CD4-positive, alpha-beta T cell treated with Interferon alpha-2 for 1 hour (primary cell): ENCODE measurements at regions not wholly inside any gene's neighbourhood (a gene's known extent, or its start where the extent isn't known, plus 50 kb on each side); places are given as distances from the start of the nearest gene placed in this dataset.
"Not testable (repeated sequence)": the region's sequence is repeated elsewhere in the genome, so short reads cannot be mapped to it uniquely, and the experiment has no call there.

Experiments used
- DNase-seq, 2 donors: peaks; one replicate each; pipeline ENCODE4 v3.0.0-alpha.2; 2020 to 2022

DNA sequence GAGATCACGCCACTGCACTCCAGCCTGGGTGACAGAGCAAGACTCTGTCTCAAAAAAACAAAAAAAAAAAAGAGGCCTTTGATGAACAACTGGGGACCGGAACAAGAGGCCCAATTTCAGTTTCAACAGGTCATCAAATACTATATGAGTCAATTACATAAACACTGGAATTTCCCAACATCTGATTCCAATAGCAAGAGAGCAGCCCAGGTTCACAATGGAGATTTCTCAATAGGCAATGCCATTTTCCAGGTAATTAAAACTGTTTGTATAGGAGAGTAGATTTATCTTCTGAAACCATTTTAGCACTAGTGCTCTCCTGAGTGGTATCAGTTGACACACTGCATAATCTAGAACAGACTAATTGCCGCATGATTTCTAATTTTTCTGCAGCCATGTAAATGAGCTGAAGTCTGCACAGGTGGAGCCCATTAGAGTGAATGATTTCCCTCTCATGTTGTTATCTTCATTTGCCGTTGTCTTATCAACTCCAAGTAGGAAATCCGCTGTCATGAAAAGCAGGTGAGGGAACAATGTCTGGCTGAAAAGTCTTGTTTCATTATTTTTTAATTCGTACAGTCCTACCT is 264.1 kb upstream of the MEIS1 start:
- no peak for DNase-seq

DNA sequence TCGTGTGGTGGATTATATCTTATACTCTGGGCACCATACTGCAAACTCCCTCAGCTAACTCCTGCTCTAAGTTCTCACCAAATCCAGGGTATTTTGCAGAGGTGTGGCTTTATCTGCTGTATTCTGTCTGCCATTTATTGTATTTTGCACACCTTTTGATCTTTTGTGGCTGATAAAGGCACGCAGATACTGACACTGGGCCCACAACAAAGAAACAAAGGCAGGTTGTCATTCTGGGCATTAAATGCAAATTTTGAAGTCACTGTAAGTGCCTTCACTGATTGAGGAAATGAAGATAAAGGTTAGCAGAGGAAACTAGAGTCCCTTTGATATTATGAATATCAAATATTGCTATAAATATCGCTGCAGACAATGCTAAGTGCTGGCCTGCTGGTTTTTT is 265.8 kb upstream of the MEIS1 start:
- DNase-seq: no peak

DNA sequence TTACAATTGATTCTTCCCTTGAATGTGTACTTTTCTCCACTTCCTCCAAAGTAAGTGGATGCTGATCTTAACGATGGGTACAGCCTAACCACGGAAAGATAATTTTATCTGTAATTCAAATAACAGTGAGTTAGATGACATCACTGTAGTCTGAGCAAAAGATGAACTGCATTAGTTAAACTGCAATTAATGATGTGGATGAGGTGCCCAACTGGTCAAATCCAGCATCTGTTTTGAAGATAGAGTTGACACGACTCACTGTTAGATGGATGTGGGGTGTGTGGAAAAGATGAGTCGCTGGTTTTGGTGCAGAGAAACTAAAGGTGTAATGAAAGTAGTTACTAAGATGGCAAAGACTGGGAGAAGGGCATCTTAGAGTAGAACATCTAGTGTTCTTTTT is 270.5 kb upstream of the MEIS1 start:
- no peak for DNase-seq

DNA sequence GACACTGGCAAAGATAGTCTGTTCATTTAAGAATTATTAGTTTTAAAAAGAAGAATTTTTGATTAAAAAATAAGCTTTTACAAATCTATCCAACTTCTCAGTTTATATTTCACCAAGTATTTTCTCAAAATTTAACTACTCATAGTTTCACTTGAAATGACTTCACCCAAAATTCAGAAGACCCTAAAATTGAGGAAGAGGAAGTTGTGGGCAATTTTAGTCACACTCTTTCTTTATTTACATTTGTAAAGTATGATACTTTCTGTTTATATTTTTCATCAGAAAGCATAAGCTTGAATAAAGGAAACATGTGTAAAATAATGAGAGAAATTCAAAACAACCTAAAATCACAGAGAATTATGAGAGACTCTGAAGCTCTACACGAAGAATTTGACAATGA is 278.8 kb upstream of the MEIS1 start:
- no peak for DNase-seq

DNA sequence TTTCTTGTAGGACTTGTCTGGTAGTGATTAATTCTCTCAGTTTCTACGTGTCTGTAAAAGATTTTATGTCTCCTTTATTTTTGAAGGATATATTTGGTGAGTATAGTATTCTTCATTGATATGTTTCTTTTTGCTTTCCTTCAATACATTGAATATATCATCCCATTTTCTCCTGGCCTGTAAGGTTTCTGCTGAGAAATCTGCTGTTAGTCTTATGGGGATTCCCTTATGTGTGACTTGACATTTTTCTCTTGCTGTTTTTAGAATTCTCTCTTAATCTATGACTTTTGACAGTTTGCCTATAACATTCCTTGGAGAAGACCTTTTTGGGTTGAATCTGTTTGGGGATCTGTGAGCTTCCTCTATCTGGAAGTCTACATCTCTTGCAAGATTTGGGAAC is 281.0 kb upstream of the MEIS1 start:
- no peak for DNase-seq

DNA sequence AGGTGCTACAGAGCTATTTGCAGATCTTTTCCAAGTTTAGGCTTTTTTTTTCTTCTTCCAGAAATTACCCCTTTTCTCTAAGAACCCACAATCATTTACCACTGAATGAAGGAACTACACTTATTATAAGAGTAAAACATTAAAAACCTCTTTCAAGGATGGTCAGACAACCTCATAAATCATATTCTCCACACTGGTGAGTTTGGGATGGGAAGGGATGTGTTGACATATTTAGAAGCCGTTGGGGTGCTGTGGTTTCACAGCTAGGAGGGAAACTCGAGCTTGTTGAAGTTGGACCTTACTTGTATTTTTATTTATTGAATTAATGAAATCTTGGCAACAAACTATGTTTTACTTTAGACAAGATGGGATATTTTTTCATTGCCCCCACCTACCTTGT is 289.4 kb upstream of the MEIS1 start:
- DNase-seq: no peak

DNA sequence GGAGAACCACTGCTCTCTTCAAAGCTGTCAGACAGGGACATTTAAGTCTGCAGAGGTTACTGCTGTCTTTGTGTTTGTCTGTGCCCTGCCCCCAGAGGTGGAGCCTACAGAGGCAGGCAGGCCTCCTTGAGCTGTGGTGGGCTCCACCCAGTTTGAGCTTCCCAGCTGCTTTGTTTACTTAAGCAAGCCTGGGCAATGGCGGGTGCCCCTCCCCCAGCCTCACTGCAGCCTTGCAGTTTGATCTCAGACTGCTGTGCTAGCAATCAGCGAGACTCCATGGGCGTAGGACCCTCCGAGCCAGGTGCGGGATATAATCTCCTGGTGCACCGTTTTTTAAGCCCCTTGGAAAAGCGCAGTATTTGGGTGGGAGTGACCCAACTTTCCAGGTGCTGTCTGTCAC is 290.6 kb upstream of the MEIS1 start:
- DNase-seq: not testable (repeated sequence)

DNA sequence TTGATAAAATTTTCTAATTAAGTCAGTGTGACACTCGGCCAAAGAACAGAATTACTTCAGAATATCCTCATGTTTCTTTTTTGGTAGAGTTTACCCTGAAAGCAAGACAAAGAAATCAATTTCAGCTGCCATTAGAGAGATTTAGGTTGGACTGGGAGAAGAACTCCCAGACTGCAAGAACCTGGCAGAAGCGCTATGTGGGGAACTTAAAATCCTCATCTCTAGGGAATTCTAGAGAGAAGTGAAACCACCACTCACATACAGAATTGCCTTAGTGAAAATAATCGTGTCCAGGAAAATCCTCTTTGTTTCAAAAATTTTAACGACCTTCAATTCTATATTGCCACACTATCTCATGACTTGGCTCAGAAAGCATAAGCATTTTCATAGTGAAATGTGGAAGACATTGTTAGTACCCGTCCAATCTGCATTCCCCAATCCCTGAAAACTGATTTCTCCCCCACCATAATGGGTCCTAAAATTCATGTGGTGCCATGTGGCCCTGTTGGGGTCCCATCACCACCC is 297.3 kb upstream of the MEIS1 start:
- no peak for DNase-seq

DNA sequence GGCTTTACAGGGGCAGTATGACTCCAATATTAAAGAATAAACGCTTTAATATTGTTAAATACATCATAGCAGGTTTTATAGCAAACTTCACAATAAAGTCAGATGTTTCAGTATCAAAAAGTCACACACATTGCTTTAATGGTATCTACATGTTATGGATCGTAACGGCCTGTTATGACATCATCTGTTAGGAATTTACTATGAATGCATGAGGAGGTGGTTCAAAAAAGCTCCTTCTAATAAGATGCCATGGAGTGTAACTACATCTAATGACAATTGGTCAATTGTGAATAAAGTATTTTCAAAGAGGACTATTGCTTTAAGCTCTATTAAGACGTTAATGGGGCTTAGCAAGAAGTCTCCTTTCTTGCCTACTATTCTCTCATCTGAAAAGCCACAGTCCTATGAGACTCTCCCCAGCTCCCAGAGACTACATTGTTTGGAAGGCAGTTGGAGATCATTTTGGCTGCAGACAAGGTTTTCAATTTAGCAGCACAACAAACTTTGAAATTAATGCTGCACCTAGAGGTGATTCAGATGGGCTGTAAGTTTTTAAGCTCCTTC is 300.7 kb upstream of the MEIS1 start:
- DNase-seq: no peak

DNA sequence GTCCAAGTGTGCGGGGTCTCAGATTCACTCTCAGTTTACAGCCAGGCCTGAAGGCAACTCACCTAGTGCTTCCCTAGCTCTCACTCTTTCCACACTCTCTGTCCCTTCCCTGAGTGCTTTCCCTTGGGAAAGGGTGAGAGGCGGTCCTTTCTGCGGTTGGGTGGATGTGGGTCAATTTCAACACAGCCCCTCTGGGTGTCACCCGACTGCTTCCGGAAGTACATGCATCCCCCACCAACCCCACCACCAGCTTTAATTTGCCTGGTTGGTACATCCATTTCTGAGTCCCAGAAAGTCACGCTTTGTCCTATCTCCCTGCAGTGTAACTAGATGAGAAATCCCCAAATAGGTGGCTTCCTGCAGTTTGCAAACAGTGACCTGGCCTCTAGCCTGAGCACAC is 307.3 kb upstream of the MEIS1 start:
- DNase-seq: no peak

DNA sequence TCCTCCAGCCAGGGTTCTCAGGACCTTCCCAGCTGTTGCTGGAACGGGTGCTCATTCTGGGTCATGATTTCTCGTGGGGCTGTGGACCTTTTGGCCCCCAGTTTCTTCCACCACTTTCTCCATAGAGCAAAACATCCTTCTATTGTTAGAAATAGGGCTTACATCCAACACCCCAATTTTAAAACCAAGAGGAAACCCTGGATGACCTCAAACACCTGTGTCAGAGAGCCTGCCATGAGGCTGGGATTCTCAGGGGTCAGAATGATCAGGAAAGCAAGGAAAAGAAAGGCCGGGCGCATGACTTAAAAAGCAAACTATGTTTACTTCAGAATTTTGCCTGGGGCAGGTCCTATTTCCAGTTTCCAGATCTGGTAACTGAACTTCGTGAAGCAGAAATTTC is 307.9 kb upstream of the MEIS1 start:
- no peak for DNase-seq

DNA sequence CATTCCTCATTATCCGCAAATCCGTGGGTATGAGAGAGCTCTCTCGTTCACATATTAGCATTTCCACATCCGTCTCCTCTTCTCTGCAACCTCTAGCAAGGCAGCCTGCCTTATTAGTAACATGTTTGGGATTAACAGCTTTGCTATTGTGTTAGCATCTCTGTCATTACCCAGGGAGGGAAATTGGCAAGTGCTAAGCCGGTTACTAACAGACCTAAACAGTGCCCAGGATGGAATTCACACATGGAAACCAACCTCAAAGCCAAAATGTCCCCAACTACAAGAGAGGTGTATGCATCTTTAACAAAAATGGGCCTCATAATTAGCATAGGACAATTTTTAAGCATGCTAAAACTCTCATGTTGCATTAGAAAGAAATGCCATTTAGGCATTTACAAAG is 309.0 kb upstream of the MEIS1 start:
- DNase-seq: no peak

DNA sequence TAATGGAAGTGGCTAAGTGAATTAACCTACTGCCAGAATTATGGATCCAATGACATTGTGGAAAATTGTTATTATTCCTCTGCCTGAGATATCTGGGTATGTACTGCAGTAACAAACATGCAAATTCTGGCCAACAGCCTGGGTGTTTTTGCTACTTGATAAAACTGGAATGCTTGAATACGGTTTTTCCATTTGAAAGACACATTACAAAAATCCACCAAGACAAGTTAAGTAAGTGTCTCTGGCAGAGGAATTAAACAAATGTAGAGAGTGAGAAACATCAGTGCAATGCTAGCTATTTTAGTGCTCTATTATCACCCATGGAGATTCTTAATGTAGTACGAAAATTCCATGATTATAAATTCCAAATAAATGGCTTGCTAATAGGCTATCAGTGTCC is 312.4 kb upstream of the MEIS1 start:
- DNase-seq: no peak

DNA sequence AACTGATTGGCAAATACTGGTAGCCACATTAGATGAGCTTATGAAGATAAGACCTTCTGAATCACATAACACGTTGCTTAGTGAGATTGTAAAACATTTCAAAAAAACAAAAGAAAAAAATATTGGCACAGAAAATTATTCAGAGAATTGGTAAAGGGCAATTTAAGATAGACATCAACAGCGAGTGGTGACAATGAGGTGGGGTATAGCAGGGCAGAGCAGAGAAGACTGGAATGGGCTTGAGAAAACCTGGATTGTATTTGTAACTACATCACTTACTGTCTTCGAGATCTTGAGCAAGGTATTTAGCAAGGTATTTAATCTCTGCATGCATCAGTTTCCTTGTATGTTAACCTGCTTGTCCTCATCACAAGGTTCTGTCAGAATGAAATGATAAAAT is 313.0 kb upstream of the MEIS1 start:
- no peak for DNase-seq

DNA sequence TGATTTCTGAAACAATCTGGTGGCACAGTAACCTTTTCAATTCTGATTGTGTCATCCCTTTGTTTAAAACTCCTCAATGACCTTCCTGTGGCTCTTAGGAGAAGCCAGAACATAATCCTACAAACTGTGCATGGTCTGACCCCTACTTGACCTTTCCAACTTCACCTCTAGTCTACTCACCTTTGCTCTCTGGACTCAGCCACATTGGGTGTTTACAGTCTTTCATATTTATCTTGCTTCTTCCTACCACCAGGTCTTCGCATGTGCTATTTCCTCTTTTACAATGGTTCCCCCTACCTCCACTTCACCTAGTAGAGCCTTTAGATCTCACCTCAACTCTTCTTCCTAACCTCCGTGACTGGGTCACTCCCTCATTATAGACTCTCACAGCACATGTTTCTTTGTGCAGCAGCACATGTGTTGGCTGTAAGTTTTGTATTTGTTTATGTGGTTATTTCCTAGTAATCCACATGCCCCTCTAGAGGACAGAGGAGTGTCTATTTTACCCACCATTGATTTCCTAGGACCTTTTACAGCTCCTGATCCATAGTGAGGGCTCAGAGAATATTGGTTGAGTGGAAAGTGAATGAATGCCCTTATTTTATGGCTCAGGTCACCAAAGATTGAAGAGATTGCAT is 320.8 kb upstream of the MEIS1 start:
- no peak for DNase-seq

DNA sequence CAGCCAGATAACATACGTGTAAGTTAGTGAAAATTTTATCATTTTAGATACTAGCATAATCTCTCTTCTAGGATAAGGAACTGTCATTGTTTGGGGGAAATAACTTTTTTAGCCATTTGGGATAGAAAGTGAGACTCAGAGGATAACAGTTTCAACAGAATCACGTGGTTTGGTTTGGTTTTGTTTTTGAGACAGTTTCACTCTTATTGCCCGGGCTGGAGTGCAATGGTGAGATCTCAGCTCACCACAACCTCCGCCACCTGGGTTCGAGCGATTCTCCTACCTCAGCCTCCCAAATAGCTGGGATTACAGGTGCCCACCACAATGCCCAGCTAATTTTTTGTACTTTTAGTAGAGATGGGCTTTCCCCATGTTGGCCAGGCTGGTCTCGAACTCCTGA is 323.2 kb upstream of the MEIS1 start:
- no peak for DNase-seq

DNA sequence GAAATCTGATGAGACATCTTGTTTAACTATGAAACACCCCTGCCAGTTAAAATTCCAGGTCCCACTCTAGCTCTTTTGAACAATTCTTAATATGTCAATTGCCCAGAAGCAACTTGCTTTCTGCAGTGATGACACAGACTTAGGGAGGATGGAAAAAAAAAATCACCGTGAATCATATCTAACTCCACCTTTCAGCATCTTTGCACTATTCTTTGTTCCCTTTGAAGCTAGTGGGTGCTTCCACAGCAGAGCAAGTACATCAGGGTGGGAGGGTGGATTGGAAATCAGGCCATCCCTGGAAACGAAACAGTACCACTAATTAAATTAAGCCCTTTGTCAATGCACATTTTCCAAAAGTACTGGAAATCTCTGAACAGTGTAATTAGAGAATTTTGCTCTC is 324.3 kb upstream of the MEIS1 start:
- DNase-seq: no peak

DNA sequence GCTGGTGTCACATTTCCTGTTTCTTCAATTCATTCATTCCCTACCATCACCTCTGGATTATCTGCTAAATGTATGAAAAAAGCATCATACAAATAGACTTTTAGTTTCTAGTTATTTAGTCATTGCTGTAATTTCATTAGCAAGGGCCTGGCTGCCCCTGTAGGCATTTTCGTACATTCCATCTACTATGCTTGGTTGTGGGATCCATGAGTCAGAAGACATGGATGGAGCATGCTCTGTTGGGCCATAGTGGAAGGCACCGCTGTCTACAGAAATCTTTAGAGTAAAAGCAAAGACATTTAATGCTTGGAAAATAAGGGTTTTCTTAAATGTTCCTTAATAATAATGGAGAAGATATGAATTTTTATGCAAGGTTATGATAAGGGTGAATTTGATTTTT is 324.8 kb upstream of the MEIS1 start:
- no peak for DNase-seq

DNA sequence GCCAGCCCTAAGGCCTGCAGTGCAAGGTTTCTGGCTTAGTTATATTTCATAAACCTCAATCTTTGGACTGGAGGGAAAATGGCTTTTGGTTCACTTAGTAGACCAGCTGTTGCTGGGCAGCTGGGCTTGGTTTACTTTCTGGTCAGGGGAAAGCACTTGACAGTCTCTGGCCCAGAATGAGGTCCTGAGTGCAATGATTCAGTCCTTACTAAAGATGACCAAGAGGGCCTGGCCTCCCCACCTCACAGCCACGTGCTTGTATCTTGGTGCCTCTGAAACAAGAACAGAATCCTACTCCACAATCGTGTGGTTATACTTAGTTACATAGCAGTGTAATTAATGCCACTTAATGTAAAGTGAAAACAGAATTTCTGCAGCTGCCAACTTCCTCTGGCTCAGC is 325.5 kb upstream of the MEIS1 start:
- DNase-seq: no peak

DNA sequence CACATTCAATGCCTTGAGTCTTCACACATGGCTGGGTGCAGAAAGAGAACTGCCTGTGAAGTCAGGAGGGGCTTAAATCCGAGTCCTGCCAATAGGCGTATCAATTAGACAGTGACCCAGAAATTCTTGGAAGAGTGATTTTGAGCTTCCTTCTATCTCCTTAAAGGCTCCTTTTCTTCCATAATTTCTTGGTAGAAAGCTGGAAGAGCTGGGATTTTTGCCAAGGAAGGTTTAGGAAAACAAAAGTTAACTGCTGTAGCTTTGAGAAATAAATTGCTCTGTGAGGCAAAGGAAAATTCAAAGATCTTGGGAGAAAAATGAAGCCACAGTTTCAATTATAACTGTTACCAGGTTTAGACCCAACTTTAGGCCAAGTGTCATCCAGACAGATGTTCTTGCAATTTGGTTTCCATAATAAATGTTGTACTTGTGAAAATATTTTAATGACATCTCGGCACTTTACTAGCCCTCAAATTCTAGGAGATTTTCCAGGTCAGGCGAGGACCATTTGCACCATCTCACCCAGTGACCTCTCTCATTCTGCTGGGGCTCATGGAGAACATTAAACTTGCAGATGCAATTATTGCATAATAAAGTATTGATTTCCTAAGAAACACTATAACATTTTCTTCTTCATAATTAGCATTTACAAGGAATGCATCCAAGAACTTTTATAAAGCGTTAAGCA is 329.7 kb upstream of the MEIS1 start:
- no peak for DNase-seq

DNA sequence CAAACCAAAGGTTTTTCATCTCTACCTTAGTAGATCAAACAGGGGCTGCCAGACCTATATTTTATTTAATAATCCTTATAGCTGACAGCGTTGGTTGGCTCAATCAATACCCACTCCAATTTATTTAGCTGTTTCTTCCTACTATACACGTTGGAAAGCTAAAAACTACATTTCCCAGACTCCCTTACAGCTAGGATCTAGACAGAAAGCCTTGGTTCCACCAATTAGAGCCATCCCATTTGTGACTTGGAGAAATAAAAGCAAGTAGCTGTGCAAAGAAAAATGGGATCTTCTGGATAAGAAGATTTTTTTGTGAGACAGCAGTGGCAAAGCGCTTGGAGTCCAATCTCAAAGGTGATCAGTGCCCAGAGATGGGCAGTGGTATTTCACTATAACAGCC is 331.3 kb upstream of the MEIS1 start:
- DNase-seq: no peak

DNA sequence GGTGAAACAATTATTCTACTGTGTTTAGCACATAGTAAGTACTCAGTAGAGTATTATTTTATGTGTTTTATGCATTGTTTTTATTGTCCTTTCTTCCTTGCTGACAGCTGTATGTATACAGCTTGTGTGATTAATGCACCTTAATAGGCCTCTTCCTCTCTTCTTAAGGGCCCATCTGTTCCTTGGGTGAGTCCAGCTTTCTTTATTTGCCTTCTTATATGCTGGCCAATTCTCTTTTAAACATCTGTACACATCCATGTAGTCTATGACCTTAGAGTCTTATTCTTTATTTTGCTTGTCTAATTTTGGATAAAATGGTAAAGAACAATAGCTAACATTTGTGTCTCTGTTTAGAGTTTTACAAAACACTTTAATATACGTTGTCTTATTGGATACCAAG is 333.7 kb upstream of the MEIS1 start:
- no peak for DNase-seq

DNA sequence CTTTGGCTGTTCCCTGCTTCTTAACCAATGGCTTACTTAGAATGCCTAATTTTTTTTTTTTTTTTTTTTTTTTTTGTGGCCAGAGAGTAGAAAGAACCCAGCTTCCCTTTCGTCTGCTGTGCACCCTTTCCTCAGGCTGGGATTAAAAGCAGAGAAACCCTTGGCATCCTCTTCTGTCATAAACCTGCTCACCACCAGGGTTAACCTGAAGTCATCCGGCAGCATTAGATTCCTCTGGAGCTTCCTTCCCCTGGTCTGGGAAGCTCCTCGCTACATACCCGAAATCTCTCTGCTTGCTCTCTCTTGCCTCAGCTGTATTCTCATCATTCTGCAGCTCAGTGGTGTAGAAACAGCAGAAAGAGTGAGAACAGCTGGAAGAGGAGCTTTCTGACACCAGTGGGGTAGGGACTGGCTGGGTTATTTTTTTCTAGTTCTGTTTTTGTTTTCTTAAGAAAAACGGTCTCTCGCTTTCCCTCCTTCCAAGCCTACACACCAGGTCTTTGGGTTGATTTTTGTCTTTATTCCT is 339.0 kb upstream of the MEIS1 start:
- DNase-seq: no peak

DNA sequence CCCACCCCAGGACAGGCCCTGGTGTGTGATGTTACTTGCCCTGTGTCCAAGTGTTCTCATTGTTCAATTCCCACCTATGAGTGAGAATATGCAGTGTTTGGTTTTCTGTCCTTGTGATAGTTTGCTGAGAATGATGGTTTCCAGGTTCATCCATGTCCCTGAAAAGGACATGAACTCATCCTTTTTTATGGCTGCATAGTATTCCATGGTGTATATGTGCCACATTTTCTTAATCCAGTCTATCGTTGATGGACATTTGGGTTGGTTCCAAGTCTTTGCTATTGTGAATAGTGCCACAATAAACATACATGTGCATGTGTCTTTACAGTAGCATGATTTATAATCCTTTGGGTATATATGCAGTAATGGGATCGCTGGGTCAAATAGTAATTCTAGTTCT is 340.2 kb upstream of the MEIS1 start:
- DNase-seq: not testable (repeated sequence)
